ENCODE measurements at regions not wholly inside any gene's neighbourhood (a gene's known extent, or its start where the extent isn't known, plus 50 kb on each side); places are given as distances from the start of the nearest gene placed in this dataset.
"Not testable (repeated sequence)": the region's sequence is repeated elsewhere in the genome, so short reads cannot be mapped to it uniquely, and the experiment has no call there.

GRCh38 chr14:62521309-62521708, 523.9 kb downstream of the KCNH5 start:
- H3K9ac ChIP-seq (ENCODE audit: low read length in 5 of 5); H3K27me3 ChIP-seq (ENCODE audit: control insufficient read depth in 5 of 5, insufficient read depth in 4 of 5, low read length in 5 of 5); H3K4me1 ChIP-seq (ENCODE audit: control insufficient read depth in 5 of 5, insufficient read depth in 5 of 5, low read length in 5 of 5); H3K27ac ChIP-seq (ENCODE audit: low read depth, low read length); H3K4me3 ChIP-seq (ENCODE audit: low read depth in 1 of 5, low read length in 5 of 5); H3K36me3 ChIP-seq (ENCODE audit: control insufficient read depth in 5 of 5, insufficient read depth in 5 of 5, low read length in 5 of 5): not testable (repeated sequence)
- peaks cover 0 to 23% (median 9%) of the 10 kb centered on the region in 5 donors for H3K9me3 ChIP-seq (ENCODE audit: control insufficient read depth in 5 of 5, low read length in 5 of 5)

- Histone ChIP-seq H3K9me3 (ENCODE audit: control insufficient read depth in 5 of 5, low read length in 5 of 5) (peaks cover 0 to 3% (median 0%) of the 10 kb centered on the region in 5 donors), H3K4me1 (ENCODE audit: control insufficient read depth in 5 of 5, insufficient read depth in 5 of 5, low read length in 5 of 5) (no peaks in the 10 kb centered on the region), H3K36me3 (ENCODE audit: control insufficient read depth in 5 of 5, insufficient read depth in 5 of 5, low read length in 5 of 5) (no peaks in the 10 kb centered on the region), H3K27me3 (ENCODE audit: control insufficient read depth in 5 of 5, insufficient read depth in 4 of 5, low read length in 5 of 5) (no peaks in the 10 kb centered on the region), H3K4me3 (ENCODE audit: low read depth in 1 of 5, low read length in 5 of 5) (no peak overlapping the region), H3K27ac (ENCODE audit: low read depth, low read length) (no peak overlapping the region), H3K9ac (ENCODE audit: low read length in 5 of 5) (no peak overlapping the region)
Measured at GRCh38 chr14:62528296-62528695, 517.0 kb downstream of the KCNH5 start.

GRCh38 chr14:62532181-62532580, 513.1 kb downstream of the KCNH5 start:
- Histone ChIP-seq H3K36me3 (ENCODE audit: control insufficient read depth in 5 of 5, insufficient read depth in 5 of 5, low read length in 5 of 5) (no peaks in the 10 kb centered on the region), H3K4me1 (ENCODE audit: control insufficient read depth in 5 of 5, insufficient read depth in 5 of 5, low read length in 5 of 5) (no peaks in the 10 kb centered on the region), H3K27me3 (ENCODE audit: control insufficient read depth in 5 of 5, insufficient read depth in 4 of 5, low read length in 5 of 5) (no peaks in the 10 kb centered on the region), H3K9ac (ENCODE audit: low read length in 5 of 5) (no peak overlapping the region), H3K4me3 (ENCODE audit: low read depth in 1 of 5, low read length in 5 of 5) (no peak overlapping the region), H3K27ac (ENCODE audit: low read depth, low read length) (no peak overlapping the region), H3K9me3 (ENCODE audit: control insufficient read depth in 5 of 5, low read length in 5 of 5) (no peaks in the 10 kb centered on the region)

GRCh38 chr14:62546862-62547474, 498.3 kb downstream of the KCNH5 start:
- Histone ChIP-seq H3K27me3 (ENCODE audit: control insufficient read depth in 5 of 5, insufficient read depth in 4 of 5, low read length in 5 of 5) (no peaks in the 10 kb centered on the region), H3K9ac (ENCODE audit: low read length in 5 of 5) (no peak overlapping the region), H3K36me3 (ENCODE audit: control insufficient read depth in 5 of 5, insufficient read depth in 5 of 5, low read length in 5 of 5) (no peaks in the 10 kb centered on the region), H3K27ac (ENCODE audit: low read depth, low read length) (no peak overlapping the region), H3K9me3 (ENCODE audit: control insufficient read depth in 5 of 5, low read length in 5 of 5) (peaks cover 5 to 18% (median 8%) of the 10 kb centered on the region in 5 donors), H3K4me3 (ENCODE audit: low read depth in 1 of 5, low read length in 5 of 5) (no peak overlapping the region), H3K4me1 (ENCODE audit: control insufficient read depth in 5 of 5, insufficient read depth in 5 of 5, low read length in 5 of 5) (no peaks in the 10 kb centered on the region)

- Histone ChIP-seq H3K4me3 (ENCODE audit: low read depth in 1 of 5, low read length in 5 of 5) (no peak overlapping the region), H3K27me3 (ENCODE audit: control insufficient read depth in 5 of 5, insufficient read depth in 4 of 5, low read length in 5 of 5) (no peaks in the 10 kb centered on the region), H3K4me1 (ENCODE audit: control insufficient read depth in 5 of 5, insufficient read depth in 5 of 5, low read length in 5 of 5) (no peaks in the 10 kb centered on the region), H3K9ac (ENCODE audit: low read length in 5 of 5) (no peak overlapping the region), H3K27ac (ENCODE audit: low read depth, low read length) (no peak overlapping the region), H3K9me3 (ENCODE audit: control insufficient read depth in 5 of 5, low read length in 5 of 5) (peaks cover 0 to 6% (median 0%) of the 10 kb centered on the region in 5 donors), H3K36me3 (ENCODE audit: control insufficient read depth in 5 of 5, insufficient read depth in 5 of 5, low read length in 5 of 5) (no peaks in the 10 kb centered on the region)
Measured at GRCh38 chr14:62557416-62557815, 487.8 kb downstream of the KCNH5 start.

- no peak overlapping the region for H3K4me3 ChIP-seq (ENCODE audit: low read depth in 1 of 5, low read length in 5 of 5)
- H3K4me1 ChIP-seq (ENCODE audit: control insufficient read depth in 5 of 5, insufficient read depth in 5 of 5, low read length in 5 of 5) = no peaks in the 10 kb centered on the region
- no peaks in the 10 kb centered on the region for H3K36me3 ChIP-seq (ENCODE audit: control insufficient read depth in 5 of 5, insufficient read depth in 5 of 5, low read length in 5 of 5)
- no peak overlapping the region for H3K27ac ChIP-seq (ENCODE audit: low read depth, low read length)
- H3K9ac ChIP-seq (ENCODE audit: low read length in 5 of 5) = no peak overlapping the region
- H3K27me3 ChIP-seq (ENCODE audit: control insufficient read depth in 5 of 5, insufficient read depth in 4 of 5, low read length in 5 of 5) = no peaks in the 10 kb centered on the region
- peaks cover 0 to 4% (median 0%) of the 10 kb centered on the region in 5 donors for H3K9me3 ChIP-seq (ENCODE audit: control insufficient read depth in 5 of 5, low read length in 5 of 5)
Measured at GRCh38 chr14:62558451-62558850, 486.8 kb downstream of the KCNH5 start.

GRCh38 chr14:62585247-62585646, 460.0 kb downstream of the KCNH5 start:
- peaks cover 0 to 7% (median 0%) of the 10 kb centered on the region in 5 donors for H3K9me3 ChIP-seq (ENCODE audit: control insufficient read depth in 5 of 5, low read length in 5 of 5)
- H3K36me3 ChIP-seq (ENCODE audit: control insufficient read depth in 5 of 5, insufficient read depth in 5 of 5, low read length in 5 of 5) = no peaks in the 10 kb centered on the region
- no peak overlapping the region for H3K27ac ChIP-seq (ENCODE audit: low read depth, low read length)
- H3K9ac ChIP-seq (ENCODE audit: low read length in 5 of 5) = no peak overlapping the region
- H3K4me1 ChIP-seq (ENCODE audit: control insufficient read depth in 5 of 5, insufficient read depth in 5 of 5, low read length in 5 of 5) = no peaks in the 10 kb centered on the region
- no peak overlapping the region for H3K4me3 ChIP-seq (ENCODE audit: low read depth in 1 of 5, low read length in 5 of 5)
- H3K27me3 ChIP-seq (ENCODE audit: control insufficient read depth in 5 of 5, insufficient read depth in 4 of 5, low read length in 5 of 5) = no peaks in the 10 kb centered on the region

GRCh38 chr14:62592877-62593276, 452.4 kb downstream of the KCNH5 start:
- H3K27ac ChIP-seq (ENCODE audit: low read depth, low read length) = no peak overlapping the region
- no peaks in the 10 kb centered on the region for H3K36me3 ChIP-seq (ENCODE audit: control insufficient read depth in 5 of 5, insufficient read depth in 5 of 5, low read length in 5 of 5)
- peaks cover 0 to 6% (median 0%) of the 10 kb centered on the region in 5 donors for H3K9me3 ChIP-seq (ENCODE audit: control insufficient read depth in 5 of 5, low read length in 5 of 5)
- no peaks in the 10 kb centered on the region for H3K4me1 ChIP-seq (ENCODE audit: control insufficient read depth in 5 of 5, insufficient read depth in 5 of 5, low read length in 5 of 5)
- no peak overlapping the region for H3K4me3 ChIP-seq (ENCODE audit: low read depth in 1 of 5, low read length in 5 of 5)
- H3K27me3 ChIP-seq (ENCODE audit: control insufficient read depth in 5 of 5, insufficient read depth in 4 of 5, low read length in 5 of 5) = no peaks in the 10 kb centered on the region
- H3K9ac ChIP-seq (ENCODE audit: low read length in 5 of 5) = no peak overlapping the region

GRCh38 chr14:62597143-62597542, 448.1 kb downstream of the KCNH5 start:
- H3K36me3 ChIP-seq (ENCODE audit: control insufficient read depth in 5 of 5, insufficient read depth in 5 of 5, low read length in 5 of 5) = no peaks in the 10 kb centered on the region
- H3K4me1 ChIP-seq (ENCODE audit: control insufficient read depth in 5 of 5, insufficient read depth in 5 of 5, low read length in 5 of 5) = no peaks in the 10 kb centered on the region
- H3K9me3 ChIP-seq (ENCODE audit: control insufficient read depth in 5 of 5, low read length in 5 of 5) = peaks cover 0 to 6% (median 0%) of the 10 kb centered on the region in 5 donors
- no peaks in the 10 kb centered on the region for H3K27me3 ChIP-seq (ENCODE audit: control insufficient read depth in 5 of 5, insufficient read depth in 4 of 5, low read length in 5 of 5)
- no peak overlapping the region for H3K4me3 ChIP-seq (ENCODE audit: low read depth in 1 of 5, low read length in 5 of 5)
- no peak overlapping the region for H3K9ac ChIP-seq (ENCODE audit: low read length in 5 of 5)
- H3K27ac ChIP-seq (ENCODE audit: low read depth, low read length) = no peak overlapping the region

GRCh38 chr14:62599616-62600385, 445.5 kb downstream of the KCNH5 start:
- H3K4me3 ChIP-seq (ENCODE audit: low read depth in 1 of 5, low read length in 5 of 5) = no peak overlapping the region
- H3K27ac ChIP-seq (ENCODE audit: low read depth, low read length) = no peak overlapping the region
- peaks cover 0 to 6% (median 0%) of the 10 kb centered on the region in 5 donors for H3K9me3 ChIP-seq (ENCODE audit: control insufficient read depth in 5 of 5, low read length in 5 of 5)
- no peak overlapping the region for H3K9ac ChIP-seq (ENCODE audit: low read length in 5 of 5)
- no peaks in the 10 kb centered on the region for H3K4me1 ChIP-seq (ENCODE audit: control insufficient read depth in 5 of 5, insufficient read depth in 5 of 5, low read length in 5 of 5)
- H3K27me3 ChIP-seq (ENCODE audit: control insufficient read depth in 5 of 5, insufficient read depth in 4 of 5, low read length in 5 of 5) = no peaks in the 10 kb centered on the region
- H3K36me3 ChIP-seq (ENCODE audit: control insufficient read depth in 5 of 5, insufficient read depth in 5 of 5, low read length in 5 of 5) = no peaks in the 10 kb centered on the region
